ENCODE measurements at regions not wholly inside any gene's neighbourhood (a gene's known extent, or its start where the extent isn't known, plus 50 kb on each side); places are given as distances from the start of the nearest gene placed in this dataset.

DNA sequence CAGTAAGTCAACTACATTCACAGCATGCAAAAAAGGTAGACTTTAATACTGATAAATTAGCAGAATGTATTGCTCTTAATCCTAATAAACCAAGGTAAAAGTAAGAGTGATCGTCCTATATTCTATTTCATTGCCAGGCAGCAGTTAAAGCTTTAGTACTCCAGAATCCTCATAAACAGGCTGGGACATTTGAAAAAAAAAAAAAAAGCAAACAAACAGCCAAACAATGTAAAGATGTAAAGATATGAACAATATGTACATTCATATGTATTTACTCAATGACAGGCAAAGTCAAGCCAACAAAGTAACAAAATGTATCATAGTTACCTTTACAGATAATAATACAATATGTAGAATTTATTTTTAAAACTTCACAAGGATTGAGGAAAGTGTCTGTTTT lies 383.6 kb downstream of the COL11A1 start:
- TF ChIP-seq POLR2AphosphoS5 (IDR thresholded peaks at IDR 0.05; ENCODE audit: borderline replicate concordance, low read depth, low read length) = no peak
- TF ChIP-seq EZH2 (IDR thresholded peaks at IDR 0.05) = no peak
